ENCODE measurements at regions not wholly inside any gene's neighbourhood (a gene's known extent, or its start where the extent isn't known, plus 50 kb on each side); places are given as distances from the start of the nearest gene placed in this dataset.
"Not testable (repeated sequence)": the region's sequence is repeated elsewhere in the genome, so short reads cannot be mapped to it uniquely, and the experiment has no call there.

DNA sequence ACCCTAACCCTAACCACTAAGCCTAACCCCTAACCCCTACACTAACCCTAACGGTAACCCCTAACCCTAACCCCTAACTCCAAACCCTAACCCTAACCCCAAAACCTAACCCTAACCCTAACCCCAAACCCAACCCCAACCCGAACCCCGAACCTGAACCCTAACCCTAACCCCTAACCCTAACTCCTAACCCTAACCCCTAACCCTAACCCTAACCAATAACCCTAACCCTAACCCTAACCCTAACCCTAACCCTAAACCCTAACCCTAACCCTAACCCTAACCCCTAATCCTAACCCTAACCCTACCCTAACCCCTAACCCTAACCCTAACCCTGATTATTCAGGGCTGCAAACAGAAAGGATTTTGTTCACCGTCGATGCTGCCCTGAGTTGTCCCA is 144.6 kb upstream of the DUSP22 start:
- H3K36me3 ChIP-seq; H3K9me3 ChIP-seq; H3K4me3 ChIP-seq; intact Hi-C loops (cut with DNase I; ENCODE audit: low total_unique reads); H3K27ac ChIP-seq; H3K4me1 ChIP-seq; DNase-seq: not testable (repeated sequence)
- 87 to 98% (median 95%) methylated on average over 4 to 5 of the region's 5 CpGs for WGBS, 5 donors
- peaks cover 0 to 11% (median 0%) of the 10 kb centered on the region in 7 donors for H3K27me3 ChIP-seq (replicated peaks in 1 of 7)

GRCh38 chr6:148051-148984 is 144.0 kb upstream of the DUSP22 start:
- TF ChIP-seq, protein P1, sequence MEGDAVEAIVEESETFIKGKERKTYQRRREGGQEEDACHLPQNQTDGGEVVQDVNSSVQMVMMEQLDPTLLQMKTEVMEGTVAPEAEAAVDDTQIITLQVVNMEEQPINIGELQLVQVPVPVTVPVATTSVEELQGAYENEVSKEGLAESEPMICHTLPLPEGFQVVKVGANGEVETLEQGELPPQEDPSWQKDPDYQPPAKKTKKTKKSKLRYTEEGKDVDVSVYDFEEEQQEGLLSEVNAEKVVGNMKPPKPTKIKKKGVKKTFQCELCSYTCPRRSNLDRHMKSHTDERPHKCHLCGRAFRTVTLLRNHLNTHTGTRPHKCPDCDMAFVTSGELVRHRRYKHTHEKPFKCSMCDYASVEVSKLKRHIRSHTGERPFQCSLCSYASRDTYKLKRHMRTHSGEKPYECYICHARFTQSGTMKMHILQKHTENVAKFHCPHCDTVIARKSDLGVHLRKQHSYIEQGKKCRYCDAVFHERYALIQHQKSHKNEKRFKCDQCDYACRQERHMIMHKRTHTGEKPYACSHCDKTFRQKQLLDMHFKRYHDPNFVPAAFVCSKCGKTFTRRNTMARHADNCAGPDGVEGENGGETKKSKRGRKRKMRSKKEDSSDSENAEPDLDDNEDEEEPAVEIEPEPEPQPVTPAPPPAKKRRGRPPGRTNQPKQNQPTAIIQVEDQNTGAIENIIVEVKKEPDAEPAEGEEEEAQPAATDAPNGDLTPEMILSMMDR (IDR thresholded peaks at IDR 0.05 in 8 of 11, conservative IDR thresholded peaks at IDR 0.05 in 3 of 11): peak in 8 of 11 experiments; percentile 10 to 62 (median 50)
- H3K36me3 ChIP-seq; H3K4me3 ChIP-seq; H3K27ac ChIP-seq; intact Hi-C loops (cut with DNase I; ENCODE audit: low total_unique reads); H3K4me1 ChIP-seq; H3K9me3 ChIP-seq: not testable (repeated sequence)
- peak; percentile 79 for DNase-seq
- WGBS, 5 donors: 83 to 87% (median 85%) methylated on average over 50 to 61 of the region's 61 CpGs
- H3K27me3 ChIP-seq (replicated peaks in 1 of 7): peaks cover 0 to 11% (median 0%) of the 10 kb centered on the region in 7 donors

- H3K27ac ChIP-seq; H3K9me3 ChIP-seq; DNase-seq; H3K4me3 ChIP-seq; H3K36me3 ChIP-seq; H3K4me1 ChIP-seq; intact Hi-C loops (cut with DNase I; ENCODE audit: low total_unique reads): not testable (repeated sequence)
- WGBS, 5 donors: 41 to 48% (median 42%) methylated on average over 1 of the region's 1 CpG
- H3K27me3 ChIP-seq (replicated peaks in 1 of 7): peaks cover 0 to 27% (median 0%) of the 10 kb centered on the region in 7 donors
Observed at GRCh38 chr6:150147-150546, 142.1 kb upstream of the DUSP22 start.

DNA sequence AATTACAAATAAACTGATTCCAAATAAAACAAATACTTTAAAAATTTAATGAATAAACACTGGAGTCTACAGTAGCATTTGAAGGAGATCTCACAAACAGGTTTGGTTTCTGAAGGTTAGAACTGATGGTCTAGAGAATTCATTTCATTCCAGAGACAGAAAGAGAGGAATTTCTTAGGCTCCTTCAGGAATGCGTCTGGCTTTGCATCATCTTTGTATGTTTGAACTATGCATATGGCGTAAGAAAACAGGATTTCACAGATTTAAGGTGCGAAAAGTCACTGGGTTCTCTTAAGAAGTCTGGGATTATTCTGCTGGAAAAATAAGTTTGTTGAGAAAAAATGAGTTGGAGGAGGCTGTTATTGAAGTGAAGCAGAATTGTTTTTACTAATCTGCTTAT is 139.9 kb upstream of the DUSP22 start:
- DNase-seq; intact Hi-C loops (cut with DNase I; ENCODE audit: low total_unique reads); H3K4me1 ChIP-seq; H3K9me3 ChIP-seq; H3K36me3 ChIP-seq; H3K4me3 ChIP-seq; H3K27ac ChIP-seq: not testable (repeated sequence)
- 77 to 92% (median 84%) methylated on average over 3 of the region's 3 CpGs for WGBS, 5 donors
- peaks cover 0 to 43% (median 4%) of the 10 kb centered on the region in 7 donors for H3K27me3 ChIP-seq (replicated peaks in 1 of 7)

DNA sequence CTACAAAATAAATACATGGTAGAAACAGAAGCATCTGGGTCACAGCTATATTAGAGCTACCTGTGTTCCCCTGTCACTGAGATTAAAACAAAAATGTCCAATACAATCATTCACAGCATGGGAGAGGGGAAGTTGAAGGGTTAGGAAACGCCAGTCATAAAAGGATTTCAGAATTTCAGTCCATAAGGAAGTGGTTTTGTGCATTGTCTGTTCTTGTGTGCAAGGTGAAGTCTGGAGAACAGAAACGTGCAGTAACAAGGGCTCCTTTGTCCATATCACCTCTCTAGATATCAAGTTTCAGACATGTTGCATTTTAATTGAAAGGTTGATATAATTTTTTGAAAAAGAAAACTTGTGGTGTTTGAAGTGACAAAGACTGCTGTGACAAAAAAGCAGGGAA is 139.3 kb upstream of the DUSP22 start:
- H3K27me3 ChIP-seq (replicated peaks in 1 of 7): peaks cover 0 to 47% (median 4%) of the 10 kb centered on the region in 7 donors
- WGBS, 5 donors: 8 to 13% (median 10%) methylated on average over 2 of the region's 2 CpGs
- intact Hi-C loops (cut with DNase I; ENCODE audit: low total_unique reads); H3K9me3 ChIP-seq; H3K4me3 ChIP-seq; H3K27ac ChIP-seq; H3K4me1 ChIP-seq; DNase-seq; H3K36me3 ChIP-seq: not testable (repeated sequence)

DNA sequence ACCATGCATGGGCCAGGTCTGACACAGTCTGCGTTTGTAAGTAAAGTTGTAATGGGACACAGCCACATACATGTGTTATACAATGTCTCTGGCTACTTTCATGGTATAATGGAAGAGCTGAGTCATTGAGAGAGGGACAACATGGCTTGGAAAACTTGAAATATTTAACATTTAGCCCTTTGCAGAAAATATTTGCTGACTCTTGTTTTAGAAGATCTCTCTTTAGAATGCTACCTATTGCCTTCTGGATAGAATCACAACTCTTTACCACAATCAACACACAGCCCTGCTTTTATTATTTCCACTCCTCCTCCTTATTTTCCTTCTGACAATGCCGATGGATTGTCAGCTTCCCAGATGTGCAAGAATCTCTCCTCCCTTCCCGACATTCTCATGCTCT is 138.4 kb upstream of the DUSP22 start:
- WGBS, 5 donors: 64 to 78% (median 73%) methylated on average over 3 of the region's 3 CpGs
- not testable (repeated sequence) for H3K36me3 ChIP-seq, DNase-seq

DNA sequence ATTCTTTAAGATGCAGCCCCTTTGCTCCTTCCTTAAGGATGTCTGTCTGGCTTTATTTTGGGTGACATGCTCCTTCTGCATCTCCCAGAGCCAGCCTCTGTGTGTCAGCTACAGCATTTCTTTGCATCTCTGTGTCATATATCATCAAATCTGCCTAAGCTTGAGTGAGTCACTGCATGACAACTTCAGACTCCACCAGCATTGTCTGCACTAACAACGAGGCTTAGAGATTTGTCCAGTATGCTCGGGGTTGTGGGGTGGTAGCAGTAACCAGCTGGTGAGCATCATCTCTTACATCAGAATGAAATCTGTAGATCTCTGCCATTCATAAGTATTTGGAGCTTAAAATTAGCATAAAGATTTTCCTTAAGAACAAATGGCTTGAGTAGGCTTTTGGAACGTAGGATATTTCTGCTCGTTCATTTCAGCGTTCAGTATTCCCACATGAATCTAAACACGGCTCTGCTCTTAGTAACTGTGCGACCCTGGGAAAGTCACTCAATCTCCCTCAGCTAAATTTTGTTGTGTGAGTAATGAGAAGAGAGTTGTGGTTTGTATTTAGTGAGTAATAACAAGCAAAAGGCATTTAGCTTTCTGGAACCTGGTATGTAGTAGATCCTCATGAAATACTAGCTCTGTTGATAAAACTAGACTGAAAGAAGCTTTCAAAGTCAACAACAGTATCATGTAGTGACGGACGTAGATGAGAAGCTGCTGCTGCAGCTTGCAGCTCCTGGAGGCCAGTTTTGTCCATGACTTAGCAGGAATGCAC is 137.8 kb upstream of the DUSP22 start:
- DNase-seq; H3K27ac ChIP-seq; intact Hi-C loops (cut with DNase I; ENCODE audit: low total_unique reads); H3K4me3 ChIP-seq; H3K4me1 ChIP-seq; H3K9me3 ChIP-seq; H3K36me3 ChIP-seq: not testable (repeated sequence)
- WGBS, 5 donors: 50 to 62% (median 58%) methylated on average over 9 of the region's 9 CpGs
- peaks cover 0 to 54% (median 4%) of the 10 kb centered on the region in 7 donors for H3K27me3 ChIP-seq (replicated peaks in 1 of 7)

More for the DNA sequence above, 138.4 kb upstream of the DUSP22 start:
- peaks cover 0 to 54% (median 4%) of the 10 kb centered on the region in 7 donors for H3K27me3 ChIP-seq (replicated peaks in 1 of 7)
- H3K27ac ChIP-seq; H3K4me1 ChIP-seq; H3K9me3 ChIP-seq; H3K4me3 ChIP-seq; intact Hi-C loops (cut with DNase I; ENCODE audit: low total_unique reads): not testable (repeated sequence)
